Activated naive CD8-positive, alpha-beta T cell (primary cell): ENCODE measurements at regions not wholly inside any gene's neighbourhood (a gene's known extent, or its start where the extent isn't known, plus 50 kb on each side); places are given as distances from the start of the nearest gene placed in this dataset.

Experiments used
- H3K27ac Mint-ChIP-seq: one replicate; pipeline ENCODE4 v1.8.0; 2021; ENCODE audit warnings: mixed read lengths
- H3K27me3 Mint-ChIP-seq: one replicate; pipeline ENCODE4 v1.8.0; 2021; ENCODE audit warnings: mixed read lengths
- H3K36me3 Mint-ChIP-seq: one replicate; pipeline ENCODE4 v1.8.0; 2021; ENCODE audit warnings: mixed read lengths
- H3K4me1 Mint-ChIP-seq: one replicate; pipeline ENCODE4 v1.8.0; 2021; ENCODE audit warnings: low read depth, mixed read lengths
- H3K4me3 Mint-ChIP-seq: one replicate; pipeline ENCODE4 v1.8.0; 2021; ENCODE audit warnings: mild to moderate bottlenecking, mixed read lengths
- H3K9me3 Mint-ChIP-seq: one replicate; pipeline ENCODE4 v1.8.0; 2021; ENCODE audit warnings: low read depth, mixed read lengths

DNA sequence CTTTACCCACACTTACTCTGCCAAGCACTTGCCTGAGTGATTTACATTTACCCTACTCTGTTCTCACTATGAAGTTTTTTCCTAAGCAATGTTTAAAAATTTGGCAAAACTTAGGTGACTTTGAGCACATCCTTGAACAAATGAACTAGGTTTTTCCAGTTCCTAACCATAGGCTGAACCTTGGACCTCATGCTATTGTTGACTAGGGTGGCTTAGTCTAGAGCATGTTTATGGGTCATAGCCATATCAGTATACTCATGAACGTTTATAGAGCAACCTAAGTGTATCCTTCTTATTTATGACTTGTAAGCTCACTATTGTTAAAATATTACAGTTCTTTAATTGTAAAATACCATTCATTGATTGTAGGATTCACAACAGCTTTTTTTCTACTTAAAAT lies 85.0 kb upstream of the KRR1 start:
- H3K9me3 Mint-ChIP-seq: peaks cover 3% of the 10 kb centered on the region
- H3K4me1 Mint-ChIP-seq: no peaks in the 10 kb centered on the region
- H3K4me3 Mint-ChIP-seq: no peak overlapping the region
- no peak overlapping the region for H3K27ac Mint-ChIP-seq
- H3K27me3 Mint-ChIP-seq: peaks cover 14% of the 10 kb centered on the region
- H3K36me3 Mint-ChIP-seq: peaks cover 2% of the 10 kb centered on the region

DNA sequence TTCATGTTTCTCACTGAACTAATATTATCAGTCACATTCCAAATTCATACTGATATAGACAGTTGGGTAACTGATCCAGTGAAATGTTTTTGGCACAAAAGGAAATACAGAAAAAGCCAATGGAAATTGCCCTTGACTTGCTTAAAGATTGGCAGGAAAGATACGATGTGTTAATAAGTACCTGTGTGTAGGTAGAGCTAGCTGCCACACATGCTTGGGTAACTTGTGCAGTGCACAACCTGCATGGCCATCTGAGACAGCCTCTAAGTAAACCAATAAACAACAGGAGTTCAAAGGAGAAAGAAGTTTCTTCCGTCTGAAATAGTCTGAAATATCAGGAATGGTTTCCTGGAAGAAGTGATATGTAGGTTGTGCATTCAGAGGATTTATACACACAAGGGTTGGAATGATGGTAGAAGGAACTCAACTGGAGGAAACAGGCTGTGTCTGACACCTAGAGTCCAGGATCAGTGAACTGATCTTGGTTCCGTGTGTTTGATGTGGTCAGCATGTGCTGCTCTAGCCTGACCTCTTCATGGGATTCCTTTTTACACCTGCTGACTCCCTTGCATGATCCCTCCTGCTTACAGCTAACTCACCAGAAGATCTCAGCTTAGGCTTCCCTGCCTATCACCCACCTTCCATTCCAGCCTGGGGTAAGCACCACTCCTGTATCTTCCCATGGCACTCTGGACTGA lies 81.4 kb upstream of the KRR1 start:
- Mint-ChIP-seq H3K27ac (no peak overlapping the region), H3K27me3 (peaks cover 19% of the 10 kb centered on the region), H3K36me3 (peaks cover 2% of the 10 kb centered on the region), H3K9me3 (peaks cover 3% of the 10 kb centered on the region), H3K4me1 (no peaks in the 10 kb centered on the region), H3K4me3 (no peak overlapping the region)

DNA sequence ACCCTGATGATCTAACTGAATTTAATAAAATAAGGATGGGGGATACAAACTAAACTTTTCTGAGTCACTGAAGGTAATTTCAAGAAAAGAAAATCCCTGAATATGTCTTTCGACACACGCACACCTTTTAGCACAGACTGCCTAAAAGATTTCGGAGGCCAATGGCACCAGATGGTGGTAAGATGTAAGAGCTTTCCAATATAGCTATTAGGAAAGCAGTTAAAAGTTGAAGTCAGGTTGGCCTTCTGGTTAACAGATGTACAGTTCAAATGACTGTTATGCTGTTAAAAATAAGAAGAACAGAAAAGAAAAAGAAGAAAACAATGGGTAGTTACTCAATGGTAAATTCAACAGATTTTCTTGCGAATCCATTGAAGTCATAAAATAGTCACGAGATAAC lies 80.7 kb upstream of the KRR1 start:
- peaks cover 19% of the 10 kb centered on the region for H3K27me3 Mint-ChIP-seq
- no peaks in the 10 kb centered on the region for H3K4me1 Mint-ChIP-seq
- H3K9me3 Mint-ChIP-seq: peaks cover 3% of the 10 kb centered on the region
- H3K27ac Mint-ChIP-seq: no peak overlapping the region
- H3K4me3 Mint-ChIP-seq: no peak overlapping the region
- H3K36me3 Mint-ChIP-seq: peaks cover 2% of the 10 kb centered on the region

DNA sequence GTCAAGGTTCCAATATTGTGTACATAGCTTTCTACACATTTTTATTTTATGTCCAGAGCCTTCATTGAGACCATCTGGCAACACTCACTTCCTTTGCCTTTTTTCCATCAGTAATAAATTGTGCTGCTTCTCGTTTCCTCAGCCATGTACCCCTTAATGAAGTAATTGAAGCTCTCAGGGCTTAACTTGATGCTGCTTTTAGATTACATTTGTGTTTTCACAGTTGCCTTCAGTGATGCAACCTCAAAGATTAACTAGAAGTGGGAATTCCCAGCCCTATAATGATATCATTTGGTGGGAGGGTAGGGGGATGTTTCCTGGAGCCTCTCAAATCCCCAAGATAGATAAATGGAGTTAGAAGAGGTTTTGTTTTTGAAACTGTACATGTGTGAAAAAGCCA lies 80.2 kb upstream of the KRR1 start:
- Mint-ChIP-seq H3K36me3 (peaks cover 2% of the 10 kb centered on the region), H3K27me3 (peaks cover 19% of the 10 kb centered on the region), H3K4me1 (no peaks in the 10 kb centered on the region), H3K27ac (no peak overlapping the region), H3K9me3 (peaks cover 3% of the 10 kb centered on the region), H3K4me3 (no peak overlapping the region)

DNA sequence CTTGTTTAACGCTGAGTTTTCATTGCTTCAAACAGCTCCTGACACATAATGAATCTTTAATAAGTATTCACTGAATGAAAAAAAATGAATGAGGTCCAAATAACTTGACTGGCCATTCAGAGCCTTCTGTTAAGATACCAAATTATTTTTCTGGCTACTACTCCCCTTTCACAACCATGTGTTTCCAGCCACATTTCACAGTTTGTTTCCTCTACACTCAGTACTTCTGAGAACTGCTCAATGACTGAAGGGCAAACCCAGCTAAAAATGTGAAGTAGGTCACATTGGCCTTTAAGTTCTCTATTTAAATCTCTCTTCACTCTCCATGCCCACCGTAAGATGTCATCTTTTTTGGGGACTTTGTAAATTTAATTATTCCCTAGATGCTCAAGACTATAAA lies 78.4 kb upstream of the KRR1 start:
- Mint-ChIP-seq H3K27me3 (peaks cover 18% of the 10 kb centered on the region), H3K27ac (no peak overlapping the region), H3K9me3 (peaks cover 2% of the 10 kb centered on the region), H3K4me1 (no peaks in the 10 kb centered on the region), H3K36me3 (peaks cover 2% of the 10 kb centered on the region), H3K4me3 (no peak overlapping the region)

DNA sequence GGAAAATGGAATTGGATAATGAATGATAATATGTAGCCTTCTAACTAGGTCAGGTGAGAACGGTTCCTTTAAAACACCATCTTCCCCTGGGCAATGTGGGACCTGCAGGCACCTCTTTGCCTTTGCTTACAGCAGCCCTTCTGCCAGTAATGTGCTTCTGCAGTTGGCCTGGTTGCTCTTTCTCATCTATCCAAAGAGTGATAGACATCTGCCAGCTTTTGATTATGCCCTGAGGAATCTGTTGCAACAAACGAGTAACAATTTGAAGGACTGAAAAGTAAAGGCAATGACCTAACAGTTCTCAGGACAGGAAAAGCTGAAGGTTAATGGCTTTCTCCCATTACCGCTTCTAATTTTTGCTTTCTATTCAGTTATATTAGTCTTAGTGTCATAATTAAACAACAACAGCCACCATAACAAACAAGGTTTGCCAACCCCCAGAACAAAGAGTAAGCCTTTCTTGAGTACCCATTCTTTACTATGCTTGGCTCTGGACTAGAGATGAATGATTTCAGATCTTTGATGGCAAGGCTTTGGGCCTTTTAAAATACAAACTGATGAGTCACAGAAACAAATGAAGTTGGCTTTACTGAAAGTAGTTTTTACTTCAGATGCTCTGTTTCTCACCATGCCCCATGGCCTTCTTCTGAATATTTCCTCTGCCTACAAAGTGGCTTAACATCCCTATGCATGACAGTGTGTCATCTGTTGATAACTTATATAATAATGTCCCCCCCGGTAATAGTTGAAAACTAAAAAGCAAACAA lies 76.1 kb upstream of the KRR1 start:
- Mint-ChIP-seq H3K36me3 (no peaks in the 10 kb centered on the region), H3K9me3 (no peaks in the 10 kb centered on the region), H3K27me3 (peaks cover 15% of the 10 kb centered on the region)

DNA sequence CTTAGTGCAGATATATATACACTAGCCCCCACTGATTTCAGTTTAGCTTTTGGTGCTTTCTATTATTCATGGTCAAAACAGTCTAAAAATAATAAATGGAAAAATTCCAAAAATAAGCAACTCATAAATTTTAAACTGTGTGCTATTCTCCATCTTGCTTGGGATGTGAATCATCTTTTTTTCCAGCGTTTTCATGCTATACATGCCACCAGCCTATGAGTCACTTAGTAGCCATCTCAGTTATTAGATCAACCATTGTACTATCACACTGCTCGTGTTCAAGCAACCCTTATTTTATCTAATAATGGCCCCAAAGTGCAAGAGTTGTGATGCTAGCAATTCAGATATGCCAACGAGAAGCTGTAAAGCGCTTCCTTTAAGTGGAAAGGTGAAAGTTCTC lies 73.9 kb upstream of the KRR1 start:
- Mint-ChIP-seq H3K27ac (no peak overlapping the region), H3K4me3 (no peak overlapping the region), H3K27me3 (peaks cover 11% of the 10 kb centered on the region), H3K36me3 (no peaks in the 10 kb centered on the region), H3K9me3 (no peaks in the 10 kb centered on the region), H3K4me1 (peaks cover 1% of the 10 kb centered on the region)

More for the DNA sequence above, 76.1 kb upstream of the KRR1 start:
- Mint-ChIP-seq H3K4me1 (no peaks in the 10 kb centered on the region), H3K27ac (no peak overlapping the region), H3K4me3 (no peak overlapping the region)

DNA sequence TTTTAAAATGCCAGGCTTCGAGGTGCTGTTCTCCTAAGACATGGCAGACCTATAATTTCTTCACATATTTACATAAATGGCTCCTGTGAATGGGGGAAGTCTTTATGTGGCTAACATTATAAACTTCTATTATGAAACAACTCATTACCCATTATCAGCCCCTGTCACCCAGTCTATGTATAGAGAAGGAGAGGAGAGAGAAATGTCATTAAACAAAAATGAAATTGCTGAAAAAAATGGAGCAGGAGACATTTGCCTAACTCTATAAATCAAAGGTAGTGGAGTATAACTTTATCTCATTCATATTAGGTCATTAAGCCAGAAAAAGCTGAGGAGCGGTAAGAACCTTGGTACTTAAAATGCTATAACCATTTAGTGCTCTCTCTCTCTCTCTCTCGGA lies 71.9 kb upstream of the KRR1 start:
- H3K27me3 Mint-ChIP-seq: no peaks in the 10 kb centered on the region
- H3K9me3 Mint-ChIP-seq: no peaks in the 10 kb centered on the region
- peaks cover 1% of the 10 kb centered on the region for H3K4me1 Mint-ChIP-seq
- no peak overlapping the region for H3K27ac Mint-ChIP-seq
- no peaks in the 10 kb centered on the region for H3K36me3 Mint-ChIP-seq
- no peak overlapping the region for H3K4me3 Mint-ChIP-seq

DNA sequence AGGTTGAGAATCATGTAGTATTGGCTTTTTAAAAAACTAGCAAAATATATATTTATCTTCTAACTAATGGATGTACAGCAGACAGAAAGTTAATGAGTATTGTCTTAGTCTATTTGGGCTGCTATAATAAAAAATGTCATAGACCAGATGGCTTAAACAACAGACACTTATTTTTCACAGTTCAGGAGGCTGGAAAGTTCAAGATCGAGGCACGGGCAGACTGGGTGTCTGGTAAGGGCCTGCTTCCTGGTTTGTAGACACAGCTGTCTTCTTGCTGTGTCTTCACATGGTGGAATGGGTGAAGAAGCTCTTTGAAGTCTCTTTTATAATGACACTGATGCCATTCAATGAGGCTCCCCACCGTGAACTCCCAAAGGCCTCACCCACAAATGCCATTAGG lies 70.1 kb upstream of the KRR1 start:
- Mint-ChIP-seq H3K36me3 (no peaks in the 10 kb centered on the region), H3K4me3 (no peak overlapping the region), H3K27ac (no peak overlapping the region), H3K4me1 (peaks cover 1% of the 10 kb centered on the region), H3K27me3 (no peaks in the 10 kb centered on the region), H3K9me3 (no peaks in the 10 kb centered on the region)

DNA sequence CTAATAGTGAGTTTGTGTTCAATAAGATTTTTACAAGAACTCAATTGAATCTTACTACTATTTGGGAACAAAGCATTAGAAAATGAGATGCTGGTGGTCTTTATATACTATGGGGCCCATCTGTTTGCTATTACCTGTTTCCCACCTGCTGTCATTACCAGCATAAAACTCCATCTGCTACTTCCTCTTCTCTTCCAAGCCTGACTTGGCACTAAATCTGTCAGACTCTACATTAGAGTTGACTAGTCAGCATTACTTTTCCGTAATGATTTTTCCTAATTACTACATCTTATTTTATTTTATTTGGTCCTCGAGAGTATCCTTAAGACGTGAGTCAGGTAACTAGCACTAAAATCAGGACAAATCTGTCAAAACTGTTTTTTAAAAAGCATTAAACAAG lies 68.1 kb upstream of the KRR1 start:
- H3K27ac Mint-ChIP-seq: no peak overlapping the region

DNA sequence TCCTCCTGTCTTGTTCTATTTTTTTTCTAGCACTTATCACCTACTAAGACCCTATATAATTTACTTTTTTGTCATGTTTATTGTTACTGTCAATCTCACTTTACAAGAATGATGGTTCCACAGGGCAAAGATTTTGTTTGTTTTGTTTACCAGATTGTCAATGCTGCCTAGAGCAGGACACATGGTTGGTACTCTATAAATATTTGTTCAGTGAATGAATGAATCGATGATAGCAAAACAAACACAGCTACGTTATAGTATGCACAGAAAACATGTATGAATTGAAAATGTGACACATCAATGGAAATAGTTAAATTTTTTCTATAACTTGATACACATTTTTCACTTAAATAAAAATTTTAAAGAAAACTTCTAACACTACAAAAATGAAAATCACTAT lies 67.1 kb upstream of the KRR1 start:
- H3K36me3 Mint-ChIP-seq: no peaks in the 10 kb centered on the region
- peaks cover 1% of the 10 kb centered on the region for H3K4me1 Mint-ChIP-seq
- H3K27me3 Mint-ChIP-seq: no peaks in the 10 kb centered on the region
- no peaks in the 10 kb centered on the region for H3K9me3 Mint-ChIP-seq
- H3K4me3 Mint-ChIP-seq: no peak overlapping the region
- no peak overlapping the region for H3K27ac Mint-ChIP-seq

More for the DNA sequence above, 68.1 kb upstream of the KRR1 start:
- H3K4me1 Mint-ChIP-seq: peaks cover 1% of the 10 kb centered on the region
- H3K27me3 Mint-ChIP-seq: no peaks in the 10 kb centered on the region
- H3K9me3 Mint-ChIP-seq: no peaks in the 10 kb centered on the region
- no peaks in the 10 kb centered on the region for H3K36me3 Mint-ChIP-seq
- H3K4me3 Mint-ChIP-seq: no peak overlapping the region

DNA sequence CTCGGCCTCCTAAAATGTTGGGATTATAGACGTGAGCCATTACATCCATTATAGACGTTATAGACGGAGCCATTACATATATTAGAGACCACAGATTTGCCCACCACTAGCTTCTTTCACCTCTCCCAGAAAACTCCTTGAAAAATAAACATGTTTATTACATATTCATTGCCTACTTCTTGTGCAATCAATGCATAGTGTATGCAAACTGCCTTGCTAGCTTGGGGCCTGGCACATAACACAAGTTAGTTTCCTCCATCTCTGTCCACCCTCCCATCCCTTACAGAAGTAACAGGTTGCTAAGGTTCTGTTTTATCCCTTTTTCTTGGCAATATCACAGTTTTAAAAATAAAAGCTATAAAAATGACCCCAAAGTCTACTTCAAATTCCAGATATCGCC lies 66.4 kb upstream of the KRR1 start:
- Mint-ChIP-seq H3K27me3 (no peaks in the 10 kb centered on the region), H3K36me3 (no peaks in the 10 kb centered on the region), H3K4me1 (peaks cover 1% of the 10 kb centered on the region), H3K4me3 (no peak overlapping the region), H3K9me3 (no peaks in the 10 kb centered on the region), H3K27ac (no peak overlapping the region)

DNA sequence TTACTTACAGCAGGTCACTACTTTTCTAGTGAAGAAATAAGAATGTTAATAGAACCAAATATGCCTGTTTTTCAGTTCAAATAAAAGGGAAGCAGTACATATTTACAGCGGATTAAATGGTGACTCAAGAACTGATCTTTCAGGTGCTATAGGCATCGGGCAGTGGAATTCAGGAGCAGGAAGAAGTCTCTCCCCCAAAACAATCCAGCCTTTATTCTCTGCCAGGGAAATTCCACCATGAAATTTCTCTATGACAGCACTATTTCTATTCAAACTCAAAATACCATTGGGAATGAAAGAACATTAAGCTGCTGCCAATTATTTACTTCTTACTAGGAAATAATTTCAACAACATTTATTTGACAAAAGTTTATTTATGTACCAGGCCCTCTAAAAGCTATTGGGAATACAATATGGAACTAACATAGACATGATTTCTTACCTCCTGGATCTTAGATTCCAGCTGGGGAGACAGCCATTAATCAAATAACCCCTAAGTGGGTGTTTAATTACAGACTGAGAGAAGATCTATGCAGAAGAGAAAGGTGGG lies 60.3 kb upstream of the KRR1 start:
- Mint-ChIP-seq H3K27me3 (no peaks in the 10 kb centered on the region), H3K36me3 (no peaks in the 10 kb centered on the region), H3K9me3 (no peaks in the 10 kb centered on the region), H3K4me1 (no peaks in the 10 kb centered on the region), H3K27ac (no peak overlapping the region), H3K4me3 (no peak overlapping the region)

DNA sequence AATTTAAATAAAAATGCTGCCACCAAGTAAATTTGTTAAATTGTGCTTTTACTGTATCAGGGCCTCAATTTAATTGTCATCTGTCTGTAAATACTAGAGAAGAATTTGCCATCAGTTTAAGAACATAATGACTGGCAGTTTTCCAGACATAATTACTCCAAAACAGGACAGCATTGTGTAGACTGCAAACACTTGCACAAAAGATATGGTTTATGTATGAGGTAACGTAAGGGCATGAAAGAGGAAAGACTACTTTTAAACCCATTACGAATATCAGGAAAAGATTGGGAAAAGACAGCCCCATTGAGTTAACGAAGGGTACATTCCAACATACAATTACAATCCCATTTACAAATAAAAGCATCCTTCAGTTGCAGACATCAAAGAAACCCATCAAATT lies 59.8 kb upstream of the KRR1 start:
- Mint-ChIP-seq H3K4me1 (no peaks in the 10 kb centered on the region), H3K27ac (no peak overlapping the region), H3K9me3 (no peaks in the 10 kb centered on the region), H3K27me3 (no peaks in the 10 kb centered on the region), H3K36me3 (no peaks in the 10 kb centered on the region), H3K4me3 (no peak overlapping the region)

DNA sequence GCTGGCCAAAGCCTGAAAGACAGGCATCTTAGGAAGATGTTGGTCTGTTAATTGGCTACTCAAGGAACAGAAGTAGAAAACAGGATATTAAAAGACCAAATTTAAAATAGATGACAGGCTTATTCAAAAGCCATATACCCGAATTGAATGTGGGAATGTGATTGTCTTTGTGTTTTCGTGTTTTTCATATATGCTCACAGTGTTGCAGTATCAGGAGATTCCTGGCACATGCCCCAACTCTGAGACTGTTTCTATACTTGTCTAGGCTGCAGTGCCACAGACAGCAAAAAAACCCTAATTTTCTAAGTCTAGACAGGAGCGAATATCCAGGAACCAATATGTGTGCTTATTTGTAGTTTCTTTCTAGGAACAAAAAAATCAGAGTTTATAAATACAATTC lies 57.4 kb upstream of the KRR1 start:
- Mint-ChIP-seq H3K4me1 (no peaks in the 10 kb centered on the region), H3K27me3 (peaks cover 2% of the 10 kb centered on the region), H3K36me3 (no peaks in the 10 kb centered on the region), H3K27ac (no peak overlapping the region), H3K9me3 (no peaks in the 10 kb centered on the region), H3K4me3 (no peak overlapping the region)
